Skin epidermis (tissue), 12 donors: ENCODE measurements at regions not wholly inside any gene's neighbourhood (a gene's known extent, or its start where the extent isn't known, plus 50 kb on each side); places are given as distances from the start of the nearest gene placed in this dataset.
"Not testable (repeated sequence)": the region's sequence is repeated elsewhere in the genome, so short reads cannot be mapped to it uniquely, and the experiment has no call there.

Experiments used
- H3K27ac ChIP-seq, 21 experiments: fragments of 200-600 bp; sonication (generic) in 11 of 21; one replicate each; pipeline ENCODE4 v1.5.0; 2020; ENCODE audit warnings: mild to moderate bottlenecking in 3 of 21, inconsistent platforms in 2 of 21, moderate library complexity in 2 of 21
- H3K4me3 ChIP-seq, 7 experiments: fragments of 200-600 bp; sonication (generic) in 2 of 7; one replicate each; pipeline ENCODE4 v1.5.0; 2020; ENCODE audit warnings: inconsistent platforms in 2 of 7, mild to moderate bottlenecking in 2 of 7, moderate library complexity in 1 of 7

GRCh38 chr10:106132956-106133355, 1031.5 kb downstream of the SORCS1 start:
- H3K27ac ChIP-seq: no peak overlapping the region
- no peak overlapping the region for H3K4me3 ChIP-seq

DNA sequence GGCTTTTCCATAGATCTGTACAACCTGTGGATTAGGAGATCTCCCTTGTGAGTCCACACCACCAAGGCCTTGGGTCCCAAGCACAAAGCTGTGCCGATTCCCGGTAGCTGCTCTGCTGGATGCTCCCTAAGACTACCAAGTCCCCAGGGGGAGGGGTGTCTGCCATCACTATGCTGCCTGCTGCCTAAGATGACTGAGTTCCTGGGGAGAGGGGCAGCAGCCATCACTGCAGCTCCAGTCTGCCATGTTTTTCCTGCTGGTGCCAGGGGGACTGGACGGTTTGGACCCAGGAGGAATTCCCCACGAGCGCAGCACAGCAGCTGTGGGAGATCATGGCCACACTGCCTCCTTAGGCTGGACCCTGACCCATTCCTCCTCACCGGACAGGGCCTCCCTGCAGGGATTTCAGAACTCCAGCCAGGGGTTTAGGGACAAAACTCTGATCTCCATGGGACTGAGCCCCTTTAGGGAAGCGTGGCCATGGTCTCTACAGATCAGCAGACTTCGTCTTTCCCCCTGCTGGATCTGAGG, 1049.8 kb downstream of the SORCS1 start:
- H3K4me3 ChIP-seq: no peak overlapping the region
- no peak overlapping the region for H3K27ac ChIP-seq

- no peak overlapping the region for H3K27ac ChIP-seq
- H3K4me3 ChIP-seq: no peak overlapping the region
These were observed 1053.3 kb downstream of the SORCS1 start for GRCh38 chr10:106111246-106111645.

DNA sequence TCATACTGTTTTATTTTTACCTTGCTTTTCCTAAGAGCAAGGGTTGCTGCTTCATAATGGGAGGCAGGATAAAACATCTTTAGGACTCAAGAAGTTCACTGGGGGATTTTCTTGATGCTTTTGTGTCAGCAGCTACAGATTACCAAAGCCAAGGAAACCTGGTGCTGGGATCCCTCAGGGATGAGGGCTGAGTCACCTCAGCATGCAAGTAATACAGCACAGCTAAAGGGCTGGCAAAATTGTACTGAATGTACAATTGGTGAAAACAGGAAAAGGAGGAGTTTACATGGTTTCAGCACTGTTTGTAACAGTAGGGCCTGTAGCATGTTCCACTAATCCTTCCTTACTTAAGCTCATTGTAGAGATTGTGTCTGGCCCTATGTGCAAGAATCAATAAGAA, 1056.8 kb downstream of the SORCS1 start:
- Histone ChIP-seq H3K4me3 (no peak overlapping the region), H3K27ac (no peak overlapping the region)

DNA sequence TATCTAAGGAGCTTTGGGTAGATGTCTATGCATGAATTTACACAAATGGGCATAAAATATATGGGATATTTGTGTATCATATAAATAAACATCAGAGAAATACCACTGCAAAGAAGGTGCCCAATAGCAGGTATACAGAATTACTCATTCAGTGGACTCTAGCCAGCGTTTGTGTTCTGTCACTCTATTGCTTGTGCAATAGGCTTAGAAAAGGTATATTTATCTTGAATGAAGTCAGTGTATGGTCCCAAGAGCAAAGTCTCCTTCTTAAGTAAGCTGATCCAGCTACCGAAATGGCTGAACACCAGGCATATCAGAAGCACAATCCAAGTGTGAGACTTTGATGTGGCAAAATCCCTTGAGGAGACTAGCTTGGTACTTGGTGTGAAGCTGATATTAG, 1058.4 kb downstream of the SORCS1 start:
- H3K27ac ChIP-seq: no peak overlapping the region

DNA sequence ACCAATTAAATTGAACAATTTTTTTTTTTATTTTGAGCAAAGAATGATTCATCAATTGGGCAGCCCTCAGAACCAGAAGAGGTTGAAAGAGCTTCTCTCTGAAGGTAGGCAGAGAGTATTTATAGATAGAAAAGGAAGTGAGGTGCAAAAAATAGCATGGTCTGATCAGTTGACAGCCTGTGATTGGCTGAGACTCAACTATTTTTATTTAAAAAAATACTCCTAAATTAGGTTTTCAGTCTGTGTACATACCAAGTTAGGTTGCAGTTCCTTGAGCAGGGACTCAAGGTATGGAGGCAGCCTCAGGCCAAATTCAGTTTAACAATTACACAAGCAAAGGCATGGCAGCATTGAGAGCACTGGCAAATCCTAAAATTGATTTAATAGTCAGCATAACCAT, 1074.7 kb downstream of the SORCS1 start:
- Histone ChIP-seq H3K27ac (no peak overlapping the region), H3K4me3 (no peak overlapping the region)

More for the DNA sequence above, 1058.4 kb downstream of the SORCS1 start:
- no peak overlapping the region for H3K4me3 ChIP-seq

- Histone ChIP-seq H3K4me3 (no peak overlapping the region), H3K27ac (no peak overlapping the region)
These were observed 1078.1 kb downstream of the SORCS1 start for GRCh38 chr10:106086391-106086790.

- Histone ChIP-seq H3K27ac (no peak overlapping the region), H3K4me3 (no peak overlapping the region)
These were observed 1080.9 kb downstream of the SORCS1 start for GRCh38 chr10:106083572-106083971.

- Histone ChIP-seq H3K4me3 (no peak overlapping the region), H3K27ac (no peak overlapping the region)
These were observed 1081.6 kb downstream of the SORCS1 start for GRCh38 chr10:106082865-106083264.

DNA sequence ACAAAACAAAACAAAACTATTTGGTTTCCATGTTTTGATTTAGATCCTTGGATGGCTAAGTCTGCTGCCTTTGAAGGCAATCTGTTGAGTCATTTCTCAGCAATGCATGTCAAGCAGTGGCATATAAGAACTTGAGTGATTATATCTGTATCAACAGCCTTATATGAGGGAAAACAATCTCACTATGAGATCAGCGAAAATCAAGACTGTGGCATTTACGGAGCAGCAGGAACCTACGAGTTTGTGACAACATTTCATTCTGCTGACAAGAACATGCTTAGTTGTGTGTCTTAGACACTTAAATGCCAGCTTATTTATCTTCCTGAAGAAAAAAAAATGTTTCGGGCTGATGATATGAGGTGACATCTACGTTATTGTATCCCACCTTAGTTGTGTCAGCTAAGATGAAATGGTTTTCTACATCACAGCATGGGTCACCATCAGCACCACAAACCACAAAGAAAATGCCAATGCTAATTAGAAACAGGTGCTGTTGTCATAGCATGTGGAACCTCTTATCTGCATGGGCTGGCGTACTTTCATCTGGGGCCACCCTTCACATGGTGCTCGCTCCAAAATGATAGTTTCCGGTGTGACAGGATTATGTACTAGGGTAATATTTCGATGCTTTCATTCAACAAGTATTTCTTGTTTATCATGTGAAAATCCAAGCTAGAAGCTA, 1085.5 kb downstream of the SORCS1 start:
- H3K27ac ChIP-seq: no peak overlapping the region

GRCh38 chr10:106076496-106076895, 1088.0 kb downstream of the SORCS1 start:
- no peak overlapping the region for H3K4me3 ChIP-seq
- no peak overlapping the region for H3K27ac ChIP-seq

More for the DNA sequence above, 1085.5 kb downstream of the SORCS1 start:
- H3K4me3 ChIP-seq: no peak overlapping the region

DNA sequence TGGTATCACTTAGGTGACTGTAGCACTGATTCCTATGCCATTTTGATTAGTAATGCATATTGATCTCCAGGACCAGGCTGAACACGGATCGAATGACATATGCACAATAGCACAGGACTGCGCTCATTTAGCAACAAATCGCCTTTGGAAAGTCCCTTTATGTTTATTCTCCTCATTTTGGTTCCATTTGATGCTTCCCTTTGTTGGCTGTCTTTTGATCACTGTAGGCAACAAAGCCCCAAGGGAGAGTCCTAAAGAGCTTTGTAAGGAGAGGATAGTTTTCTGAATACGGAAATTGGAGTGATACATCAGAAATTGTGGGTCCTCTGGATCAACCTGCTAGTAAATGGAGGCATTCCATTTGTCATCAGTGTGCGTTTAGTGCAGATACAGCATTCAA, 1111.4 kb downstream of the SORCS1 start:
- no peak overlapping the region for H3K27ac ChIP-seq
- no peak overlapping the region for H3K4me3 ChIP-seq

- no peak overlapping the region for H3K27ac ChIP-seq
- no peak overlapping the region for H3K4me3 ChIP-seq
These were observed 1120.0 kb downstream of the SORCS1 start for GRCh38 chr10:106044503-106044902.

DNA sequence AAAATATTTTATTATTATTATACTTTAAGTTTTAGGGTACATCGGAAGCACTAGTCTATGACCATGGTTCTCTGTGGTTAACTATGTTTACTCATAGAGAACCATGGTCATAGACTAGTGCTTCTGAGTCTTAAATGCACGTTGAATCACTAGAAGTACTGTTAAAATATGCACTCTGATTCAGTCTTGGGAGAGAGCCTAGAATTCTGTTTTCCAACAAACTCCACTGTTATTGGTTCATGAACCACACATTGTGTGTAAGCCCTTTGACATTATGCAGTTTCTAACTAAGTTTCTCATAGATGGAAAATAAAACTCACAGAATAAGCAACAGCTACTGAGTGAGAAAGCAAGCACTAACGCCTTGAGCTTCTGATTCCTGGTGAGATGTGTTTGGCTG, 1120.6 kb downstream of the SORCS1 start:
- Histone ChIP-seq H3K27ac (no peak overlapping the region), H3K4me3 (no peak overlapping the region)

GRCh38 chr10:106038246-106038645, 1126.3 kb downstream of the SORCS1 start:
- Histone ChIP-seq H3K4me3 (no peak overlapping the region), H3K27ac (no peak overlapping the region)

DNA sequence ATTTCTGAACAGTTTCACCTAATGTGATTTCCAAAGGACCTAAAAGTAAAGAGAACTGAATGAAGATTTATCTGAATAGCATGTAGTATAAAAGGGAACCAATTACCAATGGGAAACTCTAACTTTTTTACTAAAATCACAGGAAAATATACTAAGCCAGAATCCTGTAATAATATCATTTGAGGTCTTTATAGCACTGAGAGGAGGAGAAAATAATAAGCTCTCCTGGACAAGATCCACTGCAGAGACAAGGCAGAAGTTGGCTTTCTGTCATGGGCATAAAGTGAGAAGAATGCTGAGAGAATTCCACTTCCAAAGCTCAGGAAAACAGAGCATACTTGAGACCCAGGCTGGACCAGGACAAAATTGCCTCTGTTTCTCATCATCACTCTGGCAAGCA, 1131.4 kb downstream of the SORCS1 start:
- Histone ChIP-seq H3K27ac (no peak overlapping the region), H3K4me3 (no peak overlapping the region)

DNA sequence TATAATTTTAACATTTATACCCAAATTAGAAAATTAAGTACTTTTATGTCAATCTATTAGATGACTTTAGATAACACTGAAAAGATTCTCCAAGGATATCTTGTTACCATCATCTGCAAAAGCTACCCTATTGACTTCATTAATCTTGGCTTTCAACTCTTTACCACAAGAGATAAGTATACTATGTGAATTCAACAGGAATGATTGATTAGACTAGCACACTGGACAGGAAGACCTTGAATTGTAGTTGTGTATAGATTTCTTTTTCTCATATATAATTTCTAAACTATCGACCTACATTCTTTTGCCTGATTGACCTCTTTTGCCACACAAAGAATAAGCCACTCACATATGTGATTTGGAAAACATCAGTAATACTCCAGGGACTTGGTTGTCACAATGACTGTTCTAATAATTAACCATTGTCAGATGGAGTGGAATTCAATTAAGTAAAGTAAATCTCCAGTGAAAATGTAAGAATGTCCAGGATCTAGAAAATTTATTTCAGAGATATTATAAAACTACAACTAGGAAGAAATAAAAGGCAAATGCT, 1132.0 kb downstream of the SORCS1 start:
- Histone ChIP-seq H3K27ac (no peak overlapping the region), H3K4me3 (no peak overlapping the region)

GRCh38 chr10:106027240-106027639, 1137.3 kb downstream of the SORCS1 start:
- H3K4me3 ChIP-seq: no peak overlapping the region
- H3K27ac ChIP-seq: no peak overlapping the region

GRCh38 chr10:106025208-106025811, 1139.2 kb downstream of the SORCS1 start:
- H3K4me3 ChIP-seq: no peak overlapping the region
- no peak overlapping the region for H3K27ac ChIP-seq

GRCh38 chr10:106023329-106023728, 1141.2 kb downstream of the SORCS1 start:
- Histone ChIP-seq H3K27ac (no peak overlapping the region), H3K4me3 (no peak overlapping the region)

- not testable (repeated sequence) for H3K27ac ChIP-seq, H3K4me3 ChIP-seq
These were observed 1144.9 kb downstream of the SORCS1 start for GRCh38 chr10:106019559-106019958.
